Lower leg skin (tissue), 4 donors: ENCODE measurements at regions not wholly inside any gene's neighbourhood (a gene's known extent, or its start where the extent isn't known, plus 50 kb on each side); places are given as distances from the start of the nearest gene placed in this dataset.
"Not testable (repeated sequence)": the region's sequence is repeated elsewhere in the genome, so short reads cannot be mapped to it uniquely, and the experiment has no call there.

ENCODE experiments used
- DNase-seq, 2 donors: peaks; one replicate each; pipeline ENCODE4 v3.0.0-alpha.2; 2019; ENCODE audit warnings: low spot score in 2 of 2
- H3K4me3 ChIP-seq: fragments of 200-600 bp; sonication (generic); 2 replicates; pipeline ENCODE4 v1.5.1; 2017; ENCODE audit warnings: mild to moderate bottlenecking, low read depth; ENCODE audit not compliant: poor library complexity, severe bottlenecking
- CTCF ChIP-seq, 3 donors: fragments of 450-650 bp; IDR thresholded peaks; one replicate each; pipeline ENCODE4 v1.5.1; 2016; ENCODE audit warnings: antibody characterized with exemption in 3 of 3, mild to moderate bottlenecking in 3 of 3, moderate library complexity in 2 of 3
- POLR2A ChIP-seq, 2 donors: fragments of 450-650 bp; IDR thresholded peaks; one replicate each; pipeline ENCODE4 v1.6.1; 2016 to 2017; ENCODE audit warnings: antibody characterized with exemption in 2 of 2, mild to moderate bottlenecking in 1 of 2, moderate library complexity in 1 of 2
- WGBS, 2 donors: methylation state at CpG; one replicate each; pipeline ENCODE4 v1.1.5; 2018; 5-methylcytosine and 5-hydroxymethylcytosine counted together
- intact Hi-C: fragments of 100-400 bp; cut with DNase I; formaldehyde crosslinking; loops from one replicate; pipeline ENCODE4 v1.15.0; 2023; ENCODE audit warnings: low total_unique reads

DNA sequence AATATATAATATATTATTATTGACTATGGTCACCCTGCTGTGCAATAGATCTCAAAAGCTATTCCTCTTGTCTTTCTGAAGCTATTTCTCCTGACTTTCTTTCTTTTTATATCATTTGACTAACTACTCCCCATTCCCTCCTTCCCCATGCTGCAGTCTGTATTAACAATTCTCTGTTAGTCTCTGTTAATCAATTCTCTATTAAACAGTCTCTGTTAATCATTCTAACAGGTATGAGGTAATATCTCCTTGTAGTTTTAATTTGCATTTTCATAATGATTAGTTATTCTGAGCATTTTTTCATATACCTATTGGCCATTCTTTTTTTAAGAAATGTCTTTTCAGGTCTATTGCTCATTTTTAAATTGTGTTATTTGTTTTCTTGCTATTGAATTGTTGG lies 201.0 kb upstream of the B3GALT2 start:
- TF ChIP-seq POLR2A (IDR thresholded peaks at IDR 0.05) (no peak), CTCF (IDR thresholded peaks at IDR 0.05) (no peak)
- intact Hi-C loops, result no loop called here
- H3K4me3 ChIP-seq, result no peak overlapping the region
- no peak for DNase-seq

- 78 to 82% methylated on average over 2 of the region's 2 CpGs for WGBS, 2 donors
- DNase-seq, H3K4me3 ChIP-seq, intact Hi-C loops: not testable (repeated sequence)
Measured at GRCh38 chr1:193378451-193378850, 192.0 kb upstream of the B3GALT2 start.

DNA sequence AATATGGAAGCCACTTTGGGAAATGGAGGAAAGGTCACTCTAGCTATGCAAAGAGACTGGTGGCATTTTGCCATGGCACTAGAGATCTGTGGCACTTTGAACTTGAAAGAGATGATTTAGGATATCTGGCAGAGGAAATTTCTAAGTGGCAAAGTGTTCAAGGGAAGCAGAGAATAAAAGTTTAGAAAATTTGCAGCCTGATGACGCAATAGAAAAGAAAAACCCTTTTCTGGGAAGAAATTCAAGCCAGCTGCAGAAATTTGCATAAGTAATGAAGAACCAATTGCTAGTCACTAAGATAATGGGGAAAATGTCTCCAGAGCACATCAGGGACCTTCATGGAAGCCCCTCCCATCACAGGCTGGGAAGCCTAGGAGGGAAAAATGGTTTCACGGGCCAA lies 191.1 kb upstream of the B3GALT2 start:
- intact Hi-C loops, result no loop called here
- 84 to 91% methylated on average over 2 of the region's 2 CpGs for WGBS, 2 donors
- TF ChIP-seq POLR2A (IDR thresholded peaks at IDR 0.05), result no peak
- no peak for TF ChIP-seq CTCF (IDR thresholded peaks at IDR 0.05)
- no peak overlapping the region for H3K4me3 ChIP-seq
- DNase-seq, result no peak

DNA sequence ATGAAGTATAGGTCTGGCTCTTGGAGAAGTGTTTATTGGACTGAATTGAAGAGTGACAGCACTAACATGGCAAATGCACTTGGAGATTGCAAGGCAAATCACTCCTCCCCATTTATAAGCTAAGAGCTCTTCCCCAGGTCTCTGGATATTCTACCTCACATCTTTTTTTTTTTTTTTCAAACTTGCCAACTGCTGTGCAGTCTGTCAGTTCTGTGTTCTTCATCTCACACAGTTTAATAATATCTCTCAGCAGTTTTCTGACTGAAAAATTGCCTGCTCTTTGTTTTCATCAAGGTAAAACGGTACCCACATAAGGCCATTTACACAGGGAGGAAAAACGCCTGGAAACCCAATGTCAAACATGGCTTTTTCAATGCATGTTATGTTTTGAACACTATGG lies 186.1 kb upstream of the B3GALT2 start:
- no peak for DNase-seq
- 91 to 93% methylated on average over 2 of the region's 2 CpGs for WGBS, 2 donors
- TF ChIP-seq POLR2A (IDR thresholded peaks at IDR 0.05), result no peak
- TF ChIP-seq CTCF (IDR thresholded peaks at IDR 0.05), result no peak
- intact Hi-C loops, result no loop called here
- no peak overlapping the region for H3K4me3 ChIP-seq

DNA sequence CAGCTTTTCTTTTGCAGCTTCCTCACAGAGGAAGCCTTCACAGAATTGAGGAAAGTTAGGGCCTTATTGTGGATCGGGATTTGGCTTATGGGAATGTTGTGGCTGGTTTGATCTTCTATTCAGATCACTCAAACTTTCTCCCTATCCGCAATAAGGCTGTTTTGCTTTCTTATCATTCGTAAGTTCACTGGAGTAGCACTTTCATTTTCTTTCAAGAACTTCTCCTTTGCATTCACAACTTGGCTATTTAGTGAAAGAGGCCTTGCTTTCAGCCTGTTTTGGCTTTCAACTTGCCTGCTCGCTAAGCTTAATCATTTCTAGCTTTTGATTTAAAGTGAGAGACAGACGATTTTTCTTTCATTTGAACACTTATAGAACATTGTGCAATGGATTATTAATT lies 181.9 kb upstream of the B3GALT2 start:
- WGBS, 2 donors, result 47 to 58% methylated on average over 5 of the region's 5 CpGs
- TF ChIP-seq CTCF (IDR thresholded peaks at IDR 0.05), result no peak
- no peak for TF ChIP-seq POLR2A (IDR thresholded peaks at IDR 0.05)
- intact Hi-C loops, result no loop called here

GRCh38 chr1:193367863-193368262 lies 181.4 kb upstream of the B3GALT2 start:
- no peak for DNase-seq
- intact Hi-C loops, result no loop called here
- TF ChIP-seq CTCF (IDR thresholded peaks at IDR 0.05) (no peak), POLR2A (IDR thresholded peaks at IDR 0.05) (no peak)
- no peak overlapping the region for H3K4me3 ChIP-seq
- 44 to 47% methylated on average over 1 of the region's 1 CpG for WGBS, 2 donors

More for the DNA sequence above, 181.9 kb upstream of the B3GALT2 start:
- no peak for DNase-seq
- H3K4me3 ChIP-seq, result no peak overlapping the region
